GM21423 (cell line): ENCODE measurements at regions not wholly inside any gene's neighbourhood (a gene's known extent, or its start where the extent isn't known, plus 50 kb on each side); places are given as distances from the start of the nearest gene placed in this dataset.
A peak's percentile ranks its signal among the peaks of the same experiment; 100 is the strongest.
"Not testable (repeated sequence)": the region's sequence is repeated elsewhere in the genome, so short reads cannot be mapped to it uniquely, and the experiment has no call there.

ENCODE experiments used
- ATAC-seq: cut with Tn5 transposase; IDR thresholded peaks from one replicate; pipeline ENCODE4 v1.9.1; 2021; ENCODE audit warnings: mild to moderate bottlenecking, moderate library complexity; ENCODE audit not compliant: unreplicated experiment

GRCh38 chr10:47646686-47647273 lies 116.6 kb downstream of the SYT15B start:
- ATAC-seq: not testable (repeated sequence)

GRCh38 chr10:47626975-47627374 lies 103.5 kb upstream of the AGAP9 start:
- not testable (repeated sequence) for ATAC-seq

- ATAC-seq: not testable (repeated sequence)
Measured at GRCh38 chr10:47622719-47623118, 99.3 kb upstream of the AGAP9 start.

- not testable (repeated sequence) for ATAC-seq
Measured at GRCh38 chr10:47619300-47620012, 96.0 kb upstream of the AGAP9 start.

DNA sequence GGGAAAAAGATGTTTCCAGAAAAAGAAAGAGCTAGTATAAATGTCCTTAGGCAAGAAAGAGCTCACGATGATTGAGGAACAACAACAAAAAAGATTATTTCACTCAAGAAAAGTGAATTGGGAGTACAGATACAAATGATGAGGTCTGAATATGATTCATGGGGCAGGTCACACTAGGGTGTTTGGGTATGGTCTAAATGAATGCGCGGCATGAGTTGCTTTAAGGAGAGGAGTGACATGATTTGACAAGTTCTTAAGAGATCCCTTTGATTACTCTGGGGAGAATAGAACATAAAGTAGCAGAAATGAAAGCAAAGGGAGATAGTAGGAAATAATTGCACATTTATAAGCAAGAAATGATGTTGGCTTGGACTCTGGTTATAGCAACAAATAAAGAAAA lies 85.9 kb upstream of the AGAP9 start:
- not testable (repeated sequence) for ATAC-seq

DNA sequence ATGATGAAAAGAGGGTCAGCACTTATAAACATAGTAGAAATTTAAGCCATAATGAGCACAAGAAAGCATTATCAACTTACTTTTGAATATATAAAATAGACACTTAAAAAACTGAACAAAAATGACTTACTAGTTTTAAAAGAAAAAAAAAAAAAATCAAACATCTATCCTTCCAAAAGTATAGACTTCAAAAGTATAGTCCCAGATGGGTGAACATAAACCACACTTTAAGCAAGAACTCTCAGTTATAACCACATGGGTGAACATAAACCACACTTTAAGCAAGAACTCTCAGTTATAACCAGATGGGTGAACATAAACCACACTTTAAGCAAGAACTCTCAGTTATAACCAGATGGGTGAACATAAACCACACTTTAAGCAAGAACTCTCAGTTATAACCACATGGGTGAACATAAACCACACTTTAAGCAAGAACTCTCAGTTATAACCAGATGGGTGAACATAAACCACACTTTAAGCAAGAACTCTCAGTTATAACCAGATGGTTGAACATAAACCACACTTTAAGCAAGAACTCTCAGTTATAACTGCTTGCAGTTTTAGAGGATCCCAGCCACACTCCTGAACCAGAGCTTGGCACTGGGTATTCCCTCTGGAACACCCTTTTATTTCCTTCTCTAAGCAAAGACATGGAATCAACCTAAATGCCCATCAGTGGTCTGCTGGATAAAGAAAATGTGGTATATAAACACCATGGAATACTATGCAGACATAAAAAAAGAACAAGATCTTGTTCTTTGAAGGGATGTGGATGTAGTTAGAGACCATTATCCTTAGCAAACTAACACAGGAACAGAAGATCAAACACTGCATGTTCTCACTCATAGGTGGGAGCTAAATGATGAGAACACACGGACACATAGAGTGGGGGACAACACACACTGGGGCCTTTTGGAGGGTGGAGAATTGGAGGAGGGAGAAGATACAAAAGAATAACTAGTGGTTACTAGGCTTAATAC lies 82.6 kb upstream of the AGAP9 start:
- ATAC-seq: not testable (repeated sequence)

- ATAC-seq: not testable (repeated sequence)
Measured at GRCh38 chr10:47600604-47601003, 77.2 kb upstream of the AGAP9 start.

- not testable (repeated sequence) for ATAC-seq
Measured at GRCh38 chr10:47600127-47600526, 76.7 kb upstream of the AGAP9 start.

- not testable (repeated sequence) for ATAC-seq
Measured at GRCh38 chr10:47599657-47600056, 76.2 kb upstream of the AGAP9 start.

GRCh38 chr10:47593805-47594204 lies 70.4 kb upstream of the AGAP9 start:
- not testable (repeated sequence) for ATAC-seq

DNA sequence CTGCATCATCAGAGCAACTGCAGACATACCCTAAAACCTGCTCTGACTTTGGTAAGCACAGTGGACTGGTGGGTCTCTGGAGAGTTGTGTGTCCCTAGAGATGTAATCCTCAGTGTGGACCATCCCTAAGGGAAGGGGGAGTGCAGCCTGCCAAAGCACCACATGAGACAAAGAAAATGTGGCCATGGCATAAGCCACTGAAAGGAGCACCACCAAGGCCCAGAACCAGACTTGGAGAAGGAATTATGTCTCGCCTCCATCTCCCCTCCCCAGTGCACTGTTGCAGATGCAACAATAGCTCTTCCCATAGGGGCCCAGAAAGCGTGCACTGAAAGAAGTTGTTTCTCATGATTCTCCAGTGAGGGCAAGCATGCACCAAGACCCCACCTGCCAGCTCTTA lies 69.7 kb upstream of the AGAP9 start:
- ATAC-seq: not testable (repeated sequence)

GRCh38 chr10:47590956-47591355 lies 67.5 kb upstream of the AGAP9 start:
- ATAC-seq: not testable (repeated sequence)

GRCh38 chr10:47590534-47590933 lies 67.1 kb upstream of the AGAP9 start:
- ATAC-seq: not testable (repeated sequence)

- ATAC-seq: not testable (repeated sequence)
Measured at GRCh38 chr10:47582051-47582450, 58.6 kb upstream of the AGAP9 start.

GRCh38 chr10:47580063-47580462 lies 56.6 kb upstream of the AGAP9 start:
- not testable (repeated sequence) for ATAC-seq

DNA sequence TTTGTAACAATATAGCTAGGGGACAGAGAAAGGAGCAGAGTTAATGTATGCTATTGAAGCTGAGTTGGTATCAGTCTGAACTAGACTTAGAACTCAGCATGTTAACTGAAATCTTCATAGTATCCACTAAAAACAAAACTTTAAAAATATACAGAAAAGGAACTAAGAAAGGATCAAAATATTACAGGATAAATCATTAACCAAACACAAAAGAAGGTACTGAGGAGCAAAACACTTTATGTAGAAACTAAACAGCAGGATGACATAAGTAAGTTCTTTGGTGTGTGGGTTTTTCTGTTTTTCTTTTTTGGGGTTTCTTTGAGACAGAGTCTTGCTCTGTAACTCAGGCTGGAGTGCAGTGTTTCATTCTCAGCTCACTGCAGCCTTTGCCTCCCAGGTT lies 55.1 kb upstream of the AGAP9 start:
- peak; percentile 100 for ATAC-seq
